CD4-positive, alpha-beta T cell treated with Interferon gamma for 1 hour (primary cell): ENCODE measurements at regions not wholly inside any gene's neighbourhood (a gene's known extent, or its start where the extent isn't known, plus 50 kb on each side); places are given as distances from the start of the nearest gene placed in this dataset.
"Not testable (repeated sequence)": the region's sequence is repeated elsewhere in the genome, so short reads cannot be mapped to it uniquely, and the experiment has no call there.

Experiments used
- DNase-seq: peaks from one replicate; pipeline ENCODE4 v3.0.0-alpha.2; 2020

- no peak for DNase-seq
These were observed 110.7 kb upstream of the GZMB start for GRCh38 chr14:24744641-24745040.

GRCh38 chr14:24741871-24742270 is 107.9 kb upstream of the GZMB start:
- DNase-seq, result no peak

- no peak for DNase-seq
These were observed 102.1 kb upstream of the GZMB start for GRCh38 chr14:24735984-24736630.

GRCh38 chr14:24734917-24735500 is 101.0 kb upstream of the GZMB start:
- DNase-seq, result no peak

- no peak for DNase-seq
These were observed 92.5 kb upstream of the GZMB start for GRCh38 chr14:24726480-24726879.

GRCh38 chr14:24725311-24725710 is 91.3 kb upstream of the GZMB start:
- no peak for DNase-seq

- DNase-seq, result no peak
These were observed 87.8 kb upstream of the GZMB start for GRCh38 chr14:24721775-24722174.

GRCh38 chr14:24715239-24715638 is 81.2 kb upstream of the GZMB start:
- DNase-seq, result no peak

- no peak for DNase-seq
These were observed 79.4 kb upstream of the GZMB start for GRCh38 chr14:24713404-24713803.

- no peak for DNase-seq
These were observed 78.9 kb upstream of the GZMB start for GRCh38 chr14:24712909-24713308.

- DNase-seq, result no peak
These were observed 78.4 kb upstream of the GZMB start for GRCh38 chr14:24712374-24712773.

- DNase-seq, result peak; percentile 43
These were observed 76.6 kb upstream of the GZMB start for GRCh38 chr14:24710403-24711112.

- DNase-seq, result no peak
These were observed 74.7 kb upstream of the GZMB start for GRCh38 chr14:24708684-24709083.

GRCh38 chr14:24706351-24706750 is 72.4 kb upstream of the GZMB start:
- DNase-seq, result no peak

GRCh38 chr14:24705840-24706239 is 71.8 kb upstream of the GZMB start:
- no peak for DNase-seq

GRCh38 chr14:24701062-24701461 is 67.1 kb upstream of the GZMB start:
- DNase-seq, result no peak

GRCh38 chr14:24700511-24700910 is 66.5 kb upstream of the GZMB start:
- DNase-seq, result no peak

GRCh38 chr14:24699052-24699451 is 65.1 kb upstream of the GZMB start:
- DNase-seq, result no peak

- not testable (repeated sequence) for DNase-seq
These were observed 62.4 kb upstream of the GZMB start for GRCh38 chr14:24696280-24696920.

- DNase-seq, result peak; percentile 52
These were observed 61.6 kb upstream of the GZMB start for GRCh38 chr14:24695265-24696241.

- no peak for DNase-seq
These were observed 60.7 kb upstream of the GZMB start for GRCh38 chr14:24694680-24695079.

- DNase-seq, result no peak
These were observed 60.0 kb upstream of the GZMB start for GRCh38 chr14:24693983-24694382.

GRCh38 chr14:24693353-24693737 is 59.4 kb upstream of the GZMB start:
- DNase-seq, result no peak
